Amniotic stem cell (primary cell): ENCODE measurements at regions not wholly inside any gene's neighbourhood (a gene's known extent, or its start where the extent isn't known, plus 50 kb on each side); places are given as distances from the start of the nearest gene placed in this dataset.

ENCODE experiments used
- DNase-seq: peaks from one replicate; lab custom pipeline; 2025; lab: John Stamatoyannopoulos, UW

DNA sequence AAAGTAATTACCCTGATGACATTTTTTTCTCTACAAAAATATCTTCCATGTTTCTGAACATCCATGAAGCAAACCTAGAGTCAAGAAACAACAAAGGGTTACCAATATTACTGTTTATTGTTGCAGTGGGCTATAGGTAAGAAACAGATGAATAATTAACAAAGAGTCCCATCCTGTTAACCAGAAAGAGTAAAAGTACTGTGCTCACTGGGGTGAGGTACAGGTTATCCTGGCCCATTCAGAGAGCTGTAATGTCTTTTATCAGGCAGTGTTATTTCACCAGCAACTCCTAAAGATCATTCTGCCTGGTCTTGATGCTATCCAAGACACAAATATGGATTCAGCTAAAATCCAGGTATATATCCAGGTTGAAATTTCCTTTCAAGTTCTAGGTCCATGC lies 754.9 kb downstream of the SATB2 start:
- DNase-seq, result no peak

DNA sequence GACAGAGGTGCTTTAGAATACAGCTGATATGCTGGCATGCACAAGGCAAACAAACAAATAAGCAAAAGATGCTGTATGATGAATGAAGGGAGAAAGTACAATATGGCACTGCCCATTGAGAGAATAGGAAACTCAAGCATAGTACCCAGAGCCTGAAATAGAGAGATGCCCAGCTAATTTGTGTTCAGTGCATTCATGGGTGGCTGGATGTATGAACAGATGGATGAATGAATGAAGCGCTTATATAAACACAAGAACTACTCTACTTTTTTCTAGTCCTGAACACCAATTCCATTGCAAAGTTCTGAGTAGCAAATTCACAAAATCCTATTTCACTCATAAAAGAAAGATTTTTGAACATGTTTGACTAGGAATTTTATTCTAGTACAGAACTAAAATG lies 756.3 kb downstream of the SATB2 start:
- DNase-seq, result no peak

DNA sequence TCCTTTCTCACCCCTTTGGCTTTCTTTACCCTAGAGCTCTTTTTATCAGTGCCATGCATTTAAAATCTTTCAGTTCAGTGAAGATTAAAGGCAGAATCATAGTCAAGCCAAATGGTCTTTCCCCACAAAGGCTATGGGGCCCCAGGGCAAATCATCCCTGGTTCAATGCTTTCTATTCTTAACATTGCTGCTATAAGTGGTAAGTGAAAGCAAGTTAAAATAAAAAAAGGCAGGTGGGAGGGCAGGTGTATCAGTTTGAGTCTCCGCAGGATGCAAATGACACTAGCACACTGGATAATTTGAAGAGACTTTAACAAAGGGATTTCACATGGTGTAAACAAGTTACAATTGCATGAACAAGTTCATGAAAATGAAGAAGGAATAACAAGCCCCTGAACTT lies 757.4 kb downstream of the SATB2 start:
- no peak for DNase-seq

DNA sequence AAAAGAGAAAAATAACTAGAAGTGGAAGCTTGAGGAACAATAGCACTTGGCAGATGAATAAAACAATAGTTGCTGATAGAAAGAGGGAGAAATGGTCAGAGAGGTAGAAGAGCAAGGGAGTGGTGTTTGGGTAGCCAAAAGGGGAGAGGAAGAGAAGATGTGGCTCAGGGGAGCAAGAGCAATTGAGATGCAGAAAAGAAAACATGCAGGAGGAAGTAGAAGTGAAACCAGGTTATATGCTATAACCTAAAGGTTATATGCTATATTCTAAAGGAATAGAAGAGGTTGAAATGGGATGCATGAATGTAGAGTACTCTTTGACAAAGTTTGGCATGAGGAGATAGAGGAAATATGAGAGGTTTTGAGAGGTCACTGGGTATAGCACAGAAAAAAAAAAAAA lies 759.5 kb downstream of the SATB2 start:
- no peak for DNase-seq

DNA sequence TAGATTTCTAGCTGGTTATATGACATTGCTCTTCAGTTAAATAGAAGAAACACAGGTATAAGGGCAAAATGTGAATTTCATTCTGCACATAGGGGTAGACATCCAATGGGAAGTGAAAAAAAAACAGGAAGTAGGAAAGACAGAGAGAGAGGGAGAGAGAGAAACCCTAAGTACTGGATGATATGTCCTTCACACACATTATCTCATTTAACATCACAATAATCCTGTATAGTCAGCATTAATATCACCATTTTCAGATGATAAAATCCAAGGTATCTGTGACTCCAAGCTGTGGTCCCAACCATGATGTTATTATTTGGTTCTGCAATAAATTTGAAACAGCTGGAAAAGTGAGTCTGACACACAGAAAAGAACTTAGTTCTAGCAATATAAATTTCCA lies 759.9 kb downstream of the SATB2 start:
- no peak for DNase-seq

DNA sequence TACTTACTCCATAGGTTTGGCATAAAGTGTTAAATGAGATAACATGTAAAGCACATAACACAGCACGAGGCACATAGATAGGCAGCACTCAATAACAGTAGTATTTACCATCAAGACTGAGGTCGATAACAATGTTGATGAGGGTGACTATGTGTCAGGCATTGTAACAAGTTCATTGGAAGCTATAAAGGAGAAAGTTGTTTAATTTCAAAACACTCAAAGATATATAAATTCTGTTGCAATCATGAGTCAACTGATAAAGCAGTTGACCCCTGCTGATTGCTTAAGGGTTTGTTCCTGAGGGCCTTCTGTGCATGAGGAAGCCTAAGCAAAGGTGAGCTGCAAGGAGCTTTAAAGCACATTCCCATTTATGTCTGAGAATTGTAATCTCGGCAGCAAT lies 760.5 kb downstream of the SATB2 start:
- no peak for DNase-seq

DNA sequence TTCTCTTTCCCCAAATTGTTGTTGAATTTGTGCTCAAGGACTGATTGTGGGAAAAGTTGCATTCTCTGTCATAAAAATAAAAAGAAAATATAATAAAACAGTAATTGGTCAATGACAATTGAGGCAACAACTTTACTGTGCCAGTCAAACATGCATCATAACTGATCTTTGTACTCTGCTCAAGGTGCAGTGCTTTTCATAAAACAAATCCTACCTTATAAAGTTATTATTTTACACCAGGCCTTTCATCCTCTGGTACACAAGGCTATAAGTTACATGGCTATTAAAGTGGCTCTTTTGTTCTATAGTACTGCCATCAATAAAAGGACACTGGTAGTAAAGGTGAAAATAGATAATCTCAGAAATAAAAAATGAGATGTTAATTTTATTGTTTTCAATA lies 761.9 kb downstream of the SATB2 start:
- DNase-seq, result no peak

DNA sequence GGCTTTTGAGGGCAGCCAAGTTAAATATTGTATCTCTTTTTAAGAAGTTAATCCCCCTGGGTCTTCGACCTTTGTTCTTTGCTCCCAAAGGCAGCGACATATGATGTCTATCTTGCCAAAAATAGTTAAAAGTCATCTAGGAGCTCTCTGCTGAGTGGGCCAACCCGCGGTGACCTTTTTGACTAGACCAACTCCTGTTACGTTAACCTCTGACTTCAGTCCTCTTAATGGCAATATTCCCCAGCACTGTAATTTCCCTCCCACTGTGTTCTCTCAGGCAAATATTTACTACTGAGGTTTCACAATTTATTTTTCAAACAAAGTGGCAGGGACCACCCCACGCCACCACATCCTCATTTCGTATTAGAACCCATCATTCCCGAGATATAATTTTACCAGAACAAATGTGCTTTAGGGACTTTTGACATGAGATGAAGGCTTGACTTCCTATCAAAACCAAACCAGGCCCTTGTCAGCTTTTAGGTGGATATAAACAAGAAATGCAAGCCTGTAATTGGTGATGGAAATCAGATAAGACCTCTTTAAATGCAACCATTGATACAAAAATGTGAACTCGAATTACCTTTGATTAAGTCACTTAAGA lies 764.7 kb downstream of the SATB2 start:
- no peak for DNase-seq

DNA sequence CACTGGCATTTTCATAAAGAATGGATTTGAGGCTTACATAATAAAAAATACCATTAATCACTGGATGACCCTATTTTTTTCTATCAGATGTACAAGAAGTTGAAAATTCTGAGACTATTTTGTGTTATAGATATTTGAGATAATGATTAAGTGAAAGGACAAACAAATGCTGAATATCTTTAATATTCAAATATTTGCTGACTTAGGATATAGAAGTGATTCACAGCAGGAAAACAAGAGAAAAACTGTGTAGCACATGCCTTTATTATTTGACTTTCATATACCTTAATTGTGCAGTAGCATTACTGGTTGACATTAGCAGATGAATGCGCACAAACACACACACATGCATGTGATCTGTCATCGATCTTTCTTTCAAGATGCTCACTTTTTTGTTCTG lies 766.5 kb downstream of the SATB2 start:
- no peak for DNase-seq

DNA sequence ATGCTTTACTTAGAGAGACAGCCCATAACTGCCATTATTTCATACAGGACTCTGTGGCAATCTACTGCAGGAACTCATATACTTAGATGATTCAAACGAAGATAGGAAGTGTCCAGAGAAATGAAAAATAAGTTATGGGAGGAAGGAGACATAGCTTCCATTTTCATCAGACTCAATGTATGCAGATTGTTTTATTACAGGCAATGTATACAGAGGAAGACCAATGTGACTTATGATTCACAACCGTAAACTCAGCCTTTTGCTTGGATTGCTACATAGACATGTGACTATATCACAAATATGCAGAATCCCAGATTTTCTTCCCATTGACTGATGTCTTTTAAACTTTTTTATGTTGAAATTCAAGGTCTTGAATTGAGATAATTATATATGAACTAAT lies 793.4 kb downstream of the SATB2 start:
- DNase-seq, result no peak

DNA sequence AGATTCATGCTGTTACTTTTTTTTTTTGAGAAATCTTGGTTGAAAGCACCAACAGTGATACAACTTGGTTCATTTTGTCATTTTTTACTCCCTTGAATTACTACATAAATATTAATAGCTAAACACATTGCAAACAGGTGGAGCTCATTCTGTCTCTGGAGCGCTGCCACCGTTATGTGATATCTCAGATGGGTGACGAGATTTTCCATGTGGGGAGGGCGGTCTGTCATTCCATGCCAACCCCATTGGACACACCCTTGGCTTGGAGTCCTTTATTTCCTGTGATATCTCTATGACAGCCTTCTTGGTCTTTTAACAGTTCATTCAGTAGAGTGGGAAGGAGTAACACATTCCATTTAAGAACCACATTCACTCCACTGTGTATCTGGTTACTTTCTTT lies 794.8 kb downstream of the SATB2 start:
- no peak for DNase-seq

DNA sequence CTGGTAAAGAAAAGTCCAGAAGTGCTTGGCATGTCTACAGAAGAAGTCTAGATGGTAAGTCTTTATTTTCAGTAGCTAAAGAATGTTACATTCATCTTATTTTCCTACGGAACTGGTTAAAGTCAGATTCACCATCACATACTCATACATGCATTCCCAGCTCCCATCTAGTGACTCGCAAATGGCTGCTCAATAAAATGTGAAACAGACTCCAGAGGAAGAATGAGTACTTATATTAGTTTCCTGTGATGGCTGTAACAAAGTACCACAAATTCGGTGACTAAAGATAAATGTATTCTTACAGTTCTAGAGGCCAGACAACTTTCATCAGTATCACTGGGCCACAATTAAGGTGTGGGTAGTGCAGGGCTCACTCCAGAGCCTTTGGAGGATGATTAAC lies 797.2 kb downstream of the SATB2 start:
- DNase-seq, result no peak

DNA sequence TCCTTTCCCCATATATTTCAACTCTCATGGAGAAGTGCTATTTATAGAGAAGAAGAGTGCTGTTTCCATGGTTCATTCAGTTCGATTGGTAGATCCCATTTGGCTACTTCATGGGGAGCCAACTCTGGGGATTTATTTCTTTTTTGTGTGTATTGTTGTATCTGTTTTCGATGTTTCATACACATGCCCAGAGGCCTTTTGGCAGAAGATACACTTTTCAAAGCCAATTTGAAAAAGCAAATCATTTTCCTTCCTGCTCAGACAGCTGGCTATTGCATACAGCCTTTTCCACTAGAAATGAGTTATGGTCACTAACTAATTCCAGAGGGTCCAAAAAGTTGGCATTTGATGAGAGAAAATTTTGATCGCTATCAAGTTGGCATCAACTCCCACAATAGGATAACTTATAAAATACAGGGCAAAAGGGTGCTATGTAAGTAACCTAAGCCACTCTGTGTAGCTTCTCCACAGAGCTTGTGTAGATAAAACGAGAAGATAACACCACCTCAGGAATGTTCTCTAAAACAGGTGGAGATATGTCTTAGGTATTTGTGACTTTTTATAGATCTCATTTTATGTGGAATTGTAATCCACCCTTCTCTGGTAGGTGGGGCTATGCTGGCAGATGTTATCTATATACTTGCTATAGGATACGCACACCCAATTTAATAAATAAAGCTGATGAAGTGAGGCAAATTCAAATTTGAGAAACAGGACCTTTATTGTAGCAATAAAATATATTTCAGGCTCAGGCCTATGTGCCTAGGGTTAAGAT lies 798.5 kb downstream of the SATB2 start:
- DNase-seq, result no peak

DNA sequence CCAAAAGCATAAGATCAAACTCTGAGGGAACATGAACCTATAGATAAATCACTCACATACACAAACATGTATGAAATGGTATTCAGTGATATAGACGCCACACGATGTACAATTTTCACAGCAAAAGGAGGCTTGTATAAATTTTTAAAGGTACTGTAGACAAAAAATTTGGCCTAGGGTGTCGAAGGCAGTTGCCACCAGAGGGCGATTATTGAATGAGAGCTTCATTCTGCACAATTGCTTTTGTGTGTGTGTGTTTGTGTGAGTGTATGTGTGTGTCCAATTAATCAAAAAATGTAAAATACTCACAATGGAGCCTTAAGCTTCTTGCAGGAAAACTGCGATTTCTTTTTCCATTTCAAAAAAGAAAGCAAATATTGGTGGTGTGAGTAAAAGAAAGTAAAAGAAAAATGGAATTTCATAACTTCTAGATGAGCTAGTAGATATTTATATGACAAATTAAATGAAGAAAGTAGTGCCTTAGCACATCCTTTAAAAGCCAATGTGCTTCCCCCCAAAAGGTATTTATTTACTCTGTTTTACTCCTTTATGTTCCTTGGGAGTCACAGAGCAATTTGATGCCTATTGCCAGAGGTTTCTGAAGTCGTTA lies 800.1 kb downstream of the SATB2 start:
- peak; percentile 7 for DNase-seq

DNA sequence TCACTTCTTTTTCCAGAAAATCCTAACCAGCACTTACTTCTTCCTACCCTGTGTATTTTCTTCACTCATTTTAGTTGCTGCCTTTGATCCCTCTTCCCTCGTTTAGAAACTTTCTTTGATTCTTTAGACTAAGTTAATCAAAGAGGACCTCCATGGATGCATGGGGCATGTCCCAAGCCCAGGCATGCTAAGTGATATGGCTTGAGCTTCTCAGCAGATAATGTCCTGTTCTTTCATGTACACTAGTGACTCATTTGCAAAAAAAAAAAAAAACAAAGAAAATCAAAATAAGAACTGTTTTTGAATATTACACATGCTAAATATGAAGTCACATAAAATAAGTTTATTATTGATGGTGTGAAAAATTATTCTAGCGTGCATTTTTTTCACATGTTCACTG lies 800.9 kb downstream of the SATB2 start:
- DNase-seq, result no peak

DNA sequence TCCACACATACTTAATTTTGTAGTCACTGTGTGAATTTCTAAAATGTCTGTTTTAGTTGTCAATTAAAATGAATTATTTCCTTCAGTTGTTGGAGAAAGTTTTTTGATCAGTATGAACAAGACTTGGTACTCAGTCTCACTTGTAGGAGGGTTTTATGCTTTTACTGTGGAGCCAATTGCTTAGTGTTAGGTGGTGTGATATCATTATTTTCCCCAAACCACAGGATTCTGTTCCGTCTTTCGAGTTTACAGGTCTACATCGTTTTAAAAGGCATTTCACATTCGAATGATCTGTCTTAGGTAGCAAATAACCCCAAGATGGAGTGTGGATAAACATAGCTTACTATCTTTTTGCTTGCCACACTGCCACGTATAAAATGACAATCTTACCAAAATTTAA lies 803.1 kb downstream of the SATB2 start:
- DNase-seq, result no peak

DNA sequence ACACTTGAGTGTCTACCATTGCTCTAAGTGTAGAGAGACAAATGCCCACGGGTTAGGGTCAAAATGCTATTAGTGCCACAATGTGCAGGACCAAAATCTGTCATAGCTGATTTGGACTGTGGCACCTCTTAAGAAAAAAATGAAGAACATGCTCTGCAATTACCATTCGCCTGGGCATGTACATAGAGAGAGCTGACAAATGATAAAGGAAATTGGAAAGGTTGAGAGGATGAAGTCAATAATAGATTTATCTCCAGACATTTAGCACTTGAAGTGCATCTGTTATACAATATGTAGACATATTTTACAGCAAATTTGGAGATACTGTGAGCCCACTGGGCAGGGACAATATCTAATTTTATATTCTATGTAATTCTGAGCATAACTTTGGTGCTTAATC lies 804.4 kb downstream of the SATB2 start:
- no peak for DNase-seq

DNA sequence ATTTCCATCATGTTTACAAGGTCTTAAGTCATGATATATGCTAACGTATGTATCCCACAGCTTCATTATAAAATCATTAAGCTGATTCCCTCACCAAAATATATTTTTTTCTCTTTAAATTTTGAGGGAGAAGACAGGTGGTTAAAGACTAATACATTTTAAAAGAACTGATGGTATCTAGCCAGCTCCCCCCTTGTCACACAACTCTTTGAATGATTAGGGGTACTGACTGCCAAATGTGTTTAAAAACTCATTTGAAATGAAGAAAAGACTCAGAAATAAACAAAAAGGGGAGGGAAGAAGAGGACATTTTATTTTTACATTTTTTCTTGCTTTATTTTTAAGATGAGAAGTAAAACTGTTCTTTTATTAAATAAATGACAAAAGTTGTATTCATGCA lies 805.3 kb downstream of the SATB2 start:
- no peak for DNase-seq

DNA sequence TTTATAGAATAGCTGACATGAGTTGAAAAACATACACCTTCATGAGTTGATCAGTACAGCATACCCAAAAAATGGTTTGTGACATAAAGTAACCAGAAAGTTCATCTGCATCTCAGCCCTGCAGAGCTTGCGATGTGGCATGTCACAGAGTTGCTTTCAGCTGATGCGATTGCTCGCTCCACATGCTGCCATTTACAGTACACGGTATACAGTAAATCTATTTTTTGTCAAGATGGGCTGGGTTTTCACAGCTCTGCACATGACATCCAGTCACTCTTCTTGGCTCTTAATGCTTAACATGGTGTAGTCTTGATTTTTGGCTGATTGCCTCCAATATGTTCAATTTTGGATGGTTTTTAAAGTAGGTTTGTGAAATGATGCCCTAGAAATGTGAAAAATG lies 811.9 kb downstream of the SATB2 start:
- no peak for DNase-seq

DNA sequence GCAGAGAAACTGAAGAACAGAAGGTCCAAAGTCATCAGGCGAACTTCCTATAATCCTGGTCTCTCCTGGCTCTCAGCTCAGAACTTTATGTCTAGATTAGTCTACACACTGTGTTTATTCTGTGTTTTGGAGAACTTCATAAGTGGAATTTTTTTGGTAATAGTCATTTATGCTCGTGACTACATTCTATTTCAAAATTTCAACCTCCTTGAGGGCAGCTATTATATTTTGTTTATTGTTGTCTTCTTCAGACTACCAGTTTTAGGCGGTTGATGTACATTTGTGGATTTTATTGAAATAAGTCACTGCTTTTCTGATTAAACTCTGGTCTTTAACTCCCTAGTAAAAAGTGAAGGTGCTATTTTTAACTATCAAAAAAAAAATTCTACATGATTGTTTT lies 816.6 kb downstream of the SATB2 start:
- DNase-seq, result no peak

DNA sequence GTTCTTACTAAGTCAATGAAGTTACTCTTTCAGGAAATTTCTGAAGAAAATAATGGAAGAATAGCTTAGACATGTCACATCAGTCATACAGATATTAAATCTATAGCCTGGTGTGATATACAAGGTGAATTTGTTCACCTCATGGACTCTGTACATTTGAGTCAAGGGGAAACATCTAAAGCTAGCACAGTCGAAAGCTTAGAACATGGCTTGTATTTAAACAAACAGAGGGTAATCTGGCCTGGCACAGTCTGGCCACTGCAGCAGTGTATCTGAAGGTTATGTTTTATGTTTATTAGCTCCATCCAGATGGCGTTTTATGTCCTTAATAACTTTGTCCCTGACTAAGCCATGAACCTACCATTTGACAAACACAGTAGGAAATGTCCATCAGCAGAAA lies 817.3 kb downstream of the SATB2 start:
- DNase-seq, result no peak

DNA sequence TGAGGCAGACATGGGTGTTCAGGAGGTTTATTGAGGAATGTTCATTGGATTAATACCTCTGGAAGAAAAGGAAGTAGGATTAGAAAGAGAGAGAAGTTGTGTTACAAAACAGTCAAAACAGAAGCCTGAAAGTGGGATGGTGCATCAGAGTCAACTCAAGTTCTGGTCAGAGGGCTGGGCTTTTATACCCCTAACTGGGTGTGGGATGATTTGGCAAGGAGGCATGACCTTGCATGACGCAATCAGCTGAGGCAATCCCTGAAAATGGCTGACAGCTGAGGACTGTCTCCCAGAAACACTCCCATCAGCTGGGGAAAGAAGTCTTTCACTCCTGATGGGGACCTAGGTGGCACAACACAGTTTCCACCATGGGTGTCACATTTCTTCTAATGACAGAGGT lies 818.2 kb downstream of the SATB2 start:
- no peak for DNase-seq

DNA sequence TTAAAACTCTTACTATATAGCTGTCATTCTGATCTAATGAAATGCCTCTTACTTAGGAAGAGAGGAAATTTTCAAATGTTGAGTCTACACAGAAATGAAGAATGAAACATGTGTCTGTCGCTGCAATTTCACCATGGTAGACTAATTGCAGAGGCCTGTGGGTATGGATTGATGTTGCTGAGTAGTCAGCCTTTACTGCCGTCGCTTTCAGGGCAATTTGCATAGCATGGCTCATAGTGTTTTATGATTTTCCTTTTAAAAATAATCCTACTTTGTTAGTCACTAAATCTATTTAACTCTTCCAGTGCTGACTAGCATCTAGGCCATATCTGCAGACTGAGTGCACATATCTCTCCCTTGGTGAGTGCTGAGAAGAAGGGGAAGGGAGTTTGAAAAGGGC lies 819.2 kb downstream of the SATB2 start:
- DNase-seq, result no peak

DNA sequence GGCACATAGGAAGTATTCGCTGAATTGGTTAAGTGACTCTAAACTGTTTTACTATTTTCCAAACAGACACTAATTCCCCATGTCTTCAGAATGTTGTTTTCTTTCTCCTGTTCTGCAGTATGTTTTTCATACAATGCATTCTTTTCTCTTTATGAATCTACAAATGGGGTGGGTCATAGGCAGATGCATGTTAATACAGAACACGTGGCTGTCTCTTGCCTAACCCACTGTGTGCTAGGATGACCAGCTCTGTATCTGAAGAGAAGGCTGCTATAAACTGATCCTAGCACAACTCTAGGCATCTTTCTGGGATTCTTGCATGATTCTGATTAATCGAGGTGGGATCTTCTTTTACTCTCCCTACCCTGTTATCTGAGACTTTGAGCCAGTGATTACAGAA lies 826.0 kb downstream of the PLCL1 start:
- no peak for DNase-seq
